ENCODE measurements at regions not wholly inside any gene's neighbourhood (a gene's known extent, or its start where the extent isn't known, plus 50 kb on each side); places are given as distances from the start of the nearest gene placed in this dataset.

DNA sequence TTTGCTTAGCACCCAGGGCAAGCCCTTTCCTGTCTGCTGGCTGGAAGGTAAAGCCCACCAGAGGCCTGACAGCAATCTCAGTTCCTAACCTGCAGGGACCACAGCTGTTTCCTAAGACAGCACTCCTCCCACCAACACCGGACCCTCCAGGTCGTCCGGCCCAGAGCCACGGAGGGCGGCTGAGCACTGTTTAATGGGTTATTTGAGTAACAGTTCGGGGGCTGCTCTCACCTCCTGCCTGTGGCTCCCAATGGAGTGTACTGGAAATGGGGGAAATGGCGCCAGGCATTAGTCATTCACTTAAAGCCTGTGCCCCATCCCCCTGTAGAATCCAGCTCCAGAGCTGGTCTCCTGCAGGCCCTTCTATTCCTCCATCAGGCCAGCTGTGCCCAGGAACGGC lies 81.6 kb upstream of the ADRA2C start:
- no peak for DNase-seq
- no peaks in the 10 kb centered on the region for H3K36me3 Mint-ChIP-seq
- no peaks in the 10 kb centered on the region for H3K4me1 Mint-ChIP-seq
- no peak overlapping the region for H3K27ac Mint-ChIP-seq
- peaks cover 0 to 6% (median 0%) of the 10 kb centered on the region in 7 donors for H3K9me3 Mint-ChIP-seq
- H3K27me3 Mint-ChIP-seq: peaks cover 0 to 42% (median 30%) of the 10 kb centered on the region in 3 donors
- H3K4me3 Mint-ChIP-seq: no peak overlapping the region
- ATAC-seq (ENCODE audit: low read depth in 2 of 2): no peak

DNA sequence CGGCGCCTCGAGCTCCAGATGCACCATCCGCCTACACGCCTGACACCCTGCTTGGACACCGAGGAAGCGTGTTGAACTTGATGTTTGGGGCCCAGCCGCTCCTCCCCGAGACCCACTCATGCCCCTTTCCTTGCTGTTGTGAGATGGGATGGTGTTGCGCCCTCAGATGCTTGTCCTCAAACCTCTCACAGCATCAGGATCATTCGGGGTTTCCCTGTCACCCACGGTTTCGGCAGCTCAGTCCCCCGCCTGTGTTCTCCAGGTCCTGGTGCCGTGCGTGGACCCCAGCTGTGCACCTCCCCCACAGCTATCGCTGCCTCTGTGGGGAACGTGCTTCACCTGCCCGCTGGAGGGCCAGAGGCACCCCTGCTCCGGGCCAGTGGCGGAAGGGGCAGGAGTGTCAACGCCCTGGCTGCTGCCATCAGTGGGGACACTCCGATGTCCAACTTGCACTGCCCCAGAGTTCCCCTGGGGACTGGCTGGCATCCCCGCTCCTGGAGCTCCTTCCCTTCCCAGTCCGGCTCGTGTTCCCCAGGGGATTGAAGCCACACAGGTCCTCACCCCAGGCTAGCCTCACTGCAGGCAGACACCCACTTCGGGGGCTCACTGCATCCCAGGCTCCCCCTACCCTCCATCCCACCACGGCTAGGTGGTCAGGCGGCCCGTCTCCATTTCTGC lies 82.3 kb upstream of the ADRA2C start:
- Mint-ChIP-seq H3K4me3 (no peak overlapping the region), H3K9me3 (peaks cover 0 to 6% (median 0%) of the 10 kb centered on the region in 7 donors), H3K36me3 (no peaks in the 10 kb centered on the region), H3K4me1 (no peaks in the 10 kb centered on the region), H3K27me3 (peaks cover 0 to 39% (median 27%) of the 10 kb centered on the region in 3 donors), H3K27ac (no peak overlapping the region)
- DNase-seq (no peak), ATAC-seq (ENCODE audit: low read depth in 2 of 2) (no peak)

DNA sequence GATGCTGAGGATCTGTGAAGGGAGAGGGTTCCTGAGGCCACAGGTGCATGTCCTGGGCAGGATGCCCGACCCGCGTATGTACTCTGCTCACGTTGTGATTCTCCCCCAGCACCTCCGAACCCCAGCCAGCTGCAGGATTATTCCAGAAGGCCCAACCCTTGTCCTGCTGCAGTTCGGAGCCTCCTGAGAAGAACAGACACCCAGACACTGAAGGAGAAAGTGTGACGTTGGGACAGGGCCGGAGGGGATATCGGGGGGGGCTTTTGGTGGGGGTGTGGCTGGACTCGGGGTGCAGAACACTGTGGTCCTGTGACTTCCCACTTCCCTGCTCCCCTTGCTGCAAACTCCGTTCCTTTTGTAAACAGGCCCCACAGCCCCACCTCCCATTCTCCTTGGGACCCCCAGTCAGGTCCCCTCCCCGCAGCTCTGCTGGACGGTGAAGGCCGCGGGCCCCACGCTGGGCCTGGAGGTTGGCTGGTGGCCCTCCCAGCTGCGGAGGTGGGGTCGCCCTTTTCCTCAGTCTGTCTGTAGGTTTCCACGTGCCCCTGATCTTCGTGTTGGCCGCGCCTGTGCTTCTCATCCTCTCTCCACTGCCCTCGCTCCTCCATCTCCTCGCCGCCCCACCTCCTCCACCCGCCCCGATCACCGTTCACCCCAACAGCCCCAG lies 83.0 kb upstream of the ADRA2C start:
- Mint-ChIP-seq H3K27me3 (peaks cover 0 to 39% (median 30%) of the 10 kb centered on the region in 3 donors), H3K4me3 (no peak overlapping the region), H3K4me1 (no peaks in the 10 kb centered on the region), H3K27ac (peak overlapping the region in 2 of 6 donors; percentile 24 to 62), H3K9me3 (peaks cover 0 to 6% (median 0%) of the 10 kb centered on the region in 7 donors), H3K36me3 (no peaks in the 10 kb centered on the region)
- DNase-seq: no peak
- no peak for ATAC-seq (ENCODE audit: low read depth in 2 of 2)

- Mint-ChIP-seq H3K4me1 (no peaks in the 10 kb centered on the region), H3K4me3 (no peak overlapping the region), H3K36me3 (no peaks in the 10 kb centered on the region), H3K9me3 (peaks cover 0 to 6% (median 0%) of the 10 kb centered on the region in 7 donors), H3K27me3 (peaks cover 0 to 39% (median 37%) of the 10 kb centered on the region in 3 donors), H3K27ac (no peak overlapping the region)
- DNase-seq: no peak
- ATAC-seq (ENCODE audit: low read depth in 2 of 2): no peak
Measured at GRCh38 chr4:3682236-3683076, 83.7 kb upstream of the ADRA2C start.

- Mint-ChIP-seq H3K27ac (no peak overlapping the region), H3K36me3 (no peaks in the 10 kb centered on the region), H3K4me3 (no peak overlapping the region), H3K9me3 (peaks cover 0 to 6% (median 0%) of the 10 kb centered on the region in 7 donors), H3K27me3 (peaks cover 0 to 48% (median 43%) of the 10 kb centered on the region in 3 donors), H3K4me1 (no peaks in the 10 kb centered on the region)
- DNase-seq: no peak
- ATAC-seq (ENCODE audit: low read depth in 2 of 2): no peak
Measured at GRCh38 chr4:3681191-3681590, 85.0 kb upstream of the ADRA2C start.

DNA sequence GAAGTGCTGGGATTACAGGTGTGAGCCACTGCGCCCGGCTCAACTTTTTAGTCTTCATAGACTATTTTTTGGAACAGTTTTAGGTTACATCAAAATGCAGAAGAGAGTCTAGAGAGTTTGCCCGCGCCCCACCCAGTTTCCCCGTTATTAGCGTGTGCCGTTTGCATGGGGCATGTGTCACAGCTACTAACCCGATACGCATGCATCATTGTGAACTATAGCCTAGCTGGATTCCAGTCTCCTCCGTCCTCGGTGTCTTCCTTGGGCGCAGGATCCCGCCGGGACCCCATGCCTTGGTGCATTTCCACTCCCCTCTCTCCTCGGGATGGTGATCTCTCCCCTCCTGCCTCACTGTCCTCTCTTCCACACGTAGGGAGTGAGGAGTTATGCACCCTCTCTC lies 85.5 kb upstream of the ADRA2C start:
- no peak overlapping the region for H3K27ac Mint-ChIP-seq
- no peak overlapping the region for H3K4me3 Mint-ChIP-seq
- ATAC-seq (ENCODE audit: low read depth in 2 of 2) (no peak), DNase-seq (no peak)
- peaks cover 0 to 48% (median 42%) of the 10 kb centered on the region in 3 donors for H3K27me3 Mint-ChIP-seq
- H3K4me1 Mint-ChIP-seq: no peaks in the 10 kb centered on the region
- H3K36me3 Mint-ChIP-seq: no peaks in the 10 kb centered on the region
- peaks cover 0 to 6% (median 0%) of the 10 kb centered on the region in 7 donors for H3K9me3 Mint-ChIP-seq

GRCh38 chr4:3679851-3680311 lies 86.3 kb upstream of the ADRA2C start:
- DNase-seq (no peak), ATAC-seq (ENCODE audit: low read depth in 2 of 2) (no peak)
- Mint-ChIP-seq H3K36me3 (no peaks in the 10 kb centered on the region), H3K27ac (no peak overlapping the region), H3K27me3 (peaks cover 0 to 50% (median 43%) of the 10 kb centered on the region in 3 donors), H3K4me3 (no peak overlapping the region), H3K4me1 (no peaks in the 10 kb centered on the region), H3K9me3 (peaks cover 0 to 6% (median 0%) of the 10 kb centered on the region in 7 donors)

DNA sequence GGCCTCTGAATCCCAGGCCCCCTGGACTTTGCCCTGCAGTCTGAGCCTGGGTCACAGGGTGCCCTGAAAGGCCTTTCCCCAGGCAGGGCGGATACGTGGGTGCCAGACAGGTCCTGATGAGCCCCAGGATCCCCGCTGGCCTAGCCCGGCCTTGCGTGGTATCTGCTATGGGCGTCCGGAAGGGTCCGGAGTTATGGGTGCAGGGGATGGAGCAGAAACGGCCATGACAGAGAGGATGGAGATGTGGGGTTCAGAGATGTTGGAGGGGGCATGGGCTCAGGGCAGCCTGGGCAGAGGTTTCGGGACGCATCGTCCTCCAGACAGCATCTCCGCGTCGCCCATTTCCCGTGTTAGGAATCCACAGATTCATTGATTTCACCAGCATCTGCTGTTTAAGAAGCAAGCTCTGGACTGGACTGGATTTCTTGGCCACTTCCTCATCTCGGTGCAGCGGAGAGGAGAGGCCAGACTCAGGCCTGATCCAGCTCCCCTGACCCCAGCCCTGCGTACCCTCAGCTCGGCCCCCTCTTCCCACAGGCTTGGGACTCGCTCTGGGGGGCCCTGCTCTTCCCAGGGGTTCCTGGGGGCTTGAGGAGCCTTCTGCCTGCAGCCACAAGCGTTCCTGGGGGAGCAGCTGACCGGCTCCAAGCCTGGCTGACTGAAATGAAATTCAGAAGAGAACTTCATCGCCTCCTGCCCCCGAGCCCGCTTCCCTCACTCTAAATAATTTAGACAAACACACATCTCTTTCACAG lies 86.9 kb upstream of the ADRA2C start:
- Mint-ChIP-seq H3K4me3 (peak overlapping the region in 1 of 8 donors; percentile 63), H3K27ac (no peak overlapping the region), H3K4me1 (no peaks in the 10 kb centered on the region), H3K9me3 (peaks cover 0 to 6% (median 0%) of the 10 kb centered on the region in 7 donors), H3K27me3 (peaks cover 0 to 47% (median 41%) of the 10 kb centered on the region in 3 donors), H3K36me3 (no peaks in the 10 kb centered on the region)
- DNase-seq (no peak), ATAC-seq (ENCODE audit: low read depth in 2 of 2) (no peak)

- H3K27ac Mint-ChIP-seq: no peak overlapping the region
- peaks cover 0 to 36% (median 31%) of the 10 kb centered on the region in 3 donors for H3K27me3 Mint-ChIP-seq
- DNase-seq (no peak), ATAC-seq (ENCODE audit: low read depth in 2 of 2) (no peak)
- H3K4me1 Mint-ChIP-seq: no peaks in the 10 kb centered on the region
- H3K9me3 Mint-ChIP-seq: peaks cover 0 to 11% (median 3%) of the 10 kb centered on the region in 7 donors
- no peak overlapping the region for H3K4me3 Mint-ChIP-seq
- peaks cover 0 to 5% of the 10 kb centered on the region in 2 donors for H3K36me3 Mint-ChIP-seq
Measured at GRCh38 chr4:3677748-3678070, 88.5 kb upstream of the ADRA2C start.

GRCh38 chr4:3676907-3677747 lies 89.1 kb upstream of the ADRA2C start:
- H3K4me1 Mint-ChIP-seq: no peaks in the 10 kb centered on the region
- H3K36me3 Mint-ChIP-seq: peaks cover 0 to 7% of the 10 kb centered on the region in 2 donors
- H3K27me3 Mint-ChIP-seq: peaks cover 0 to 42% (median 31%) of the 10 kb centered on the region in 3 donors
- H3K4me3 Mint-ChIP-seq: no peak overlapping the region
- peaks cover 0 to 17% (median 6%) of the 10 kb centered on the region in 7 donors for H3K9me3 Mint-ChIP-seq
- DNase-seq: no peak
- no peak overlapping the region for H3K27ac Mint-ChIP-seq
- no peak for ATAC-seq (ENCODE audit: low read depth in 2 of 2)

DNA sequence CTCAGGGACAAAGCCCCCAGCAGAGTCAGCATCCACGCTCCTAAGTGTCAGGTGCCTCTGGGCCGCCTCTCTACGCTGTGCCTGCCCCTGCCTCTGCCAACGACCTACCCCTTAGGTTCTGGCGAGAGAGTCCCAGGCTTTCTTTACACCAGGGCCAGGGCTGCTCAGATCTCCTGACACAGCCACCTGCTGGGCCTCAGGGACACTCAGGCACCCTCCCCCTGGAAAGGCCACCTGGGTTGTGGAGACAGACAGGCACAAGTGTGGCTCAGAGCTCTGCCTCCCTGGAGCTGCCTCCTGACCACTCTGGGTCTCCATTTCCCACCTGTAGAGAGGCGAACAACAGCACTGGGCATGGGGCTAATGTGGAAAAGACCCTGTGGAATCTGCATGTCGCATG lies 90.0 kb upstream of the ADRA2C start:
- H3K4me3 Mint-ChIP-seq: no peak overlapping the region
- no peak overlapping the region for H3K27ac Mint-ChIP-seq
- peaks cover 0 to 7% of the 10 kb centered on the region in 2 donors for H3K36me3 Mint-ChIP-seq
- H3K4me1 Mint-ChIP-seq: no peaks in the 10 kb centered on the region
- no peak for ATAC-seq (ENCODE audit: low read depth in 2 of 2)
- peaks cover 0 to 44% (median 31%) of the 10 kb centered on the region in 3 donors for H3K27me3 Mint-ChIP-seq
- H3K9me3 Mint-ChIP-seq: peaks cover 0 to 21% (median 6%) of the 10 kb centered on the region in 7 donors
- no peak for DNase-seq
